Right lobe of liver (tissue), 4 donors: ENCODE measurements at regions not wholly inside any gene's neighbourhood (a gene's known extent, or its start where the extent isn't known, plus 50 kb on each side); places are given as distances from the start of the nearest gene placed in this dataset.

Experiments
- CTCF ChIP-seq, 4 donors: fragments of 200-600 bp in 3 of 4; fragments of 450-650 bp in 1 of 4; IDR thresholded peaks; one replicate each; pipeline versions ENCODE4 v1.5.1 to v1.8.0; 2016 to 2022; ENCODE audit warnings: antibody characterized with exemption in 4 of 4, mild to moderate bottlenecking in 2 of 4
- POLR2A ChIP-seq: fragments of 450-650 bp; IDR thresholded peaks from one replicate; pipeline ENCODE4 v1.6.1; 2017; ENCODE audit warnings: antibody characterized with exemption, mild to moderate bottlenecking
- donor health status: DM: no; HTN: no; CAD: no.
- donor health status: DM: no; HTN: no; CAD: no.
- donor health status: DM: no; HTN: yes; CAD: no.

- TF ChIP-seq POLR2A (no peak), CTCF (IDR thresholded peaks at IDR 0.05) (no peak)
These were observed 148.1 kb upstream of the CTTNBP2NL start for GRCh38 chr1:112247961-112248360.
